Astrocyte of the spinal cord (primary cell): ENCODE measurements at regions not wholly inside any gene's neighbourhood (a gene's known extent, or its start where the extent isn't known, plus 50 kb on each side); places are given as distances from the start of the nearest gene placed in this dataset.
"Not testable (repeated sequence)": the region's sequence is repeated elsewhere in the genome, so short reads cannot be mapped to it uniquely, and the experiment has no call there.

Source experiments
- DNase-seq: peaks from one replicate; pipeline ENCODE4 v3.0.0; 2011; ENCODE audit warnings: low read depth, low spot score
- H3K4me3 ChIP-seq: 2 replicates; pipeline ENCODE4 v1.5.1; 2011; ENCODE audit warnings: low read depth, mild to moderate bottlenecking, low read length, moderate library complexity
- in situ Hi-C: cut with HindIII; loops from 2 replicates; pipeline ENCODE4 v1.10.0; 2017; ENCODE audit warnings: low sequenced_read_pairs
- TF ChIP-seq, protein P1 (sequence below): IDR thresholded peaks from 2 replicates; pipeline ENCODE4 v1.5.1; 2012; ENCODE audit warnings: low read depth, mild to moderate bottlenecking, low read length, inconsistent platforms

DNA sequence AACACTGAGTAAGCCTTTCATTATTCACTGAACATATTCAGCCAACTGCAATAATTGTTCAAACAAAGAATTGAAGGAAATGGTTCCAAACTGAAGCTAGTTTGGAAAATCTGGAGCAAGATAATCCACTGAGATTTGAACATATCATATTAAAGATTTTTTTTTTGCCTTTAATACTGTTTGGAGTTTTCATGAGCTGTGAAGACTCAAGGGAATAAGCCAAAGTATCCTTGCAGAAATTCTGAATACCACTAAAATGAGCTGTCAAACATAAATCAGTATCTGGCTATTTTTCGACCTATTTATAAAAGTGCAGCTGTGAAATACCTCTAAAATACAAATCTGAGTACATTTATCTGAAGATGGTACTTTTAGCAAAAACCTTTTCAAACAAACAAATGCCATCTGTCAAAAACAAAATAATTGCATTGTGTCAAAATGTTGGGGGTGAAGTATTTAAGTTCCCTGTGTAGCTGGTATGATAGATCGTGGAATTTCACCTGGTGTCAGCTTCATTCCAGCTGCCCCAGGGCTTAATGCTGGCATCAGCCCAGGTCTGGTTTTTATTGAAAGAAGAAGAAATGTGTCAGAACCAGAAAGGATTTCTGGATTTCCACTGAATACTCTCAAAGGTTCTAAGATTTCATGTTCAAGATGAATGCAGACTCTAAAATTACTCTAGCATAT is 149.0 kb upstream of the GRAMD2B start:
- no peak for DNase-seq
- TF ChIP-seq, protein P1, sequence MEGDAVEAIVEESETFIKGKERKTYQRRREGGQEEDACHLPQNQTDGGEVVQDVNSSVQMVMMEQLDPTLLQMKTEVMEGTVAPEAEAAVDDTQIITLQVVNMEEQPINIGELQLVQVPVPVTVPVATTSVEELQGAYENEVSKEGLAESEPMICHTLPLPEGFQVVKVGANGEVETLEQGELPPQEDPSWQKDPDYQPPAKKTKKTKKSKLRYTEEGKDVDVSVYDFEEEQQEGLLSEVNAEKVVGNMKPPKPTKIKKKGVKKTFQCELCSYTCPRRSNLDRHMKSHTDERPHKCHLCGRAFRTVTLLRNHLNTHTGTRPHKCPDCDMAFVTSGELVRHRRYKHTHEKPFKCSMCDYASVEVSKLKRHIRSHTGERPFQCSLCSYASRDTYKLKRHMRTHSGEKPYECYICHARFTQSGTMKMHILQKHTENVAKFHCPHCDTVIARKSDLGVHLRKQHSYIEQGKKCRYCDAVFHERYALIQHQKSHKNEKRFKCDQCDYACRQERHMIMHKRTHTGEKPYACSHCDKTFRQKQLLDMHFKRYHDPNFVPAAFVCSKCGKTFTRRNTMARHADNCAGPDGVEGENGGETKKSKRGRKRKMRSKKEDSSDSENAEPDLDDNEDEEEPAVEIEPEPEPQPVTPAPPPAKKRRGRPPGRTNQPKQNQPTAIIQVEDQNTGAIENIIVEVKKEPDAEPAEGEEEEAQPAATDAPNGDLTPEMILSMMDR: no peak
- H3K4me3 ChIP-seq: no peak overlapping the region
- in situ Hi-C loops: no loop called here

GRCh38 chr5:126274763-126275125 is 148.5 kb upstream of the GRAMD2B start:
- no peak for DNase-seq
- TF ChIP-seq, protein P1: no peak
- in situ Hi-C loops: no loop called here
- H3K4me3 ChIP-seq: no peak overlapping the region

DNA sequence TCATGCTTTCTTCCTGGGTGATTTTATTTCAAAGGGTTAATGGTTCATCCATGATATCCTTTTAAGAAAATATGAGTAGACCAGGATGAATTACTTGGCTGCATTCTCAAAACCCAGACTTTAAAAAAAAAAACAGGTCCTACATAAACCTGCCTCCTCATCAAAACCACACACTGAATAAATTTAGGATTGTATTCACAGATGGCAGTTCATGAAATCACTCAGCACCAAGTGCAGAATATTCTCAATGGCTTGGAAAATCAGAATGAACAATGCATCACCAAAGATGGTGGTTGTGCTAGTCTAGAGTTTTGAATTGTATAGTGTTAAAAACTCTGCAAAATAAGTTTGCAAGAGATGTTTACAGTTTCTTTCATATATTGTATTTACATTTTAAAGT is 145.4 kb upstream of the GRAMD2B start:
- H3K4me3 ChIP-seq: no peak overlapping the region
- TF ChIP-seq, protein P1: no peak
- no peak for DNase-seq
- in situ Hi-C loops: no loop called here

DNA sequence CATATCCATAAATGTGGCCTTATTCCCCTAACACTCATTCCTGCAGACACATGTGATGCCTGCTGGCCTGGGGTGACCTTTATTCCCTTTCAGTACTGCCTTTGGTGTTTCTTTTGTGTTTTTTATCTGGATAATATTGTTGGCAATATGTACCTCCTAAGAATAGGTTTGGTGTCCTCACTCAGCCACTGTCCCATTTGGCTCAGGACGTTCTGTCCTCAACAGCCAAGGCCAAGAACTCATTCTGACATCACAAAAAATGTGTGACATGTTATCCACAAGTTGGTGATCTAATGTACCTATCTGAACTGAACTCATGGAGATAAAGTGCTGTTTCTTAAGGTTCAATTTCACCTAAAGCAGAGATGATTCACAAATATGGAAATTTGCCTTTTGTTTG is 142.9 kb upstream of the GRAMD2B start:
- no peak for DNase-seq
- in situ Hi-C loops: no loop called here
- TF ChIP-seq, protein P1: no peak
- H3K4me3 ChIP-seq: no peak overlapping the region

DNA sequence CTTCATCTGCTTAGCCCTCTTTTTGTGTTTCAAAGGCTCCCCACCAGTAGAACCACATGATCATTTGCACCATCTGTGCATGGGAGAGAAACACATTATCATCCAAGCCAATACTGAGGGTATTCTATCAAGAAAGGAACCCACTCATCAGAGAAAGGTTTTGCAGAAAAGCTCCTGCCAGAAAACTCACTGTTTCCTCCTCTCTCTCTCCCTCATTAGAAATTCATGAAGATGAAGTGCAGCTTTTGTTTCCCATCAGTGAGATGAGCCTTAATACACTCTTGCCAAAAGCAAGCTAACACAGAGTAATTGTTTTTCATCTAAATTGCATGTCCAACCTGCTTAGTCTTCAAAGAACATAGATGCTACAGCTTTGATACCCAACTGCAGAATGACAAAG is 142.4 kb upstream of the GRAMD2B start:
- no peak overlapping the region for H3K4me3 ChIP-seq
- TF ChIP-seq, protein P1: no peak
- DNase-seq: no peak
- in situ Hi-C loops: no loop called here

- no peak for DNase-seq
- TF ChIP-seq, protein P1: no peak
- in situ Hi-C loops: no loop called here
- no peak overlapping the region for H3K4me3 ChIP-seq
Observed at GRCh38 chr5:126284977-126285696, 138.1 kb upstream of the GRAMD2B start.

- H3K4me3 ChIP-seq, DNase-seq, in situ Hi-C loops: not testable (repeated sequence)
Observed at GRCh38 chr5:126296121-126296520, 127.1 kb upstream of the GRAMD2B start.
